SK-N-SH treated with all-trans-retinoic acid at 6 μM for 48 hours (cell line): ENCODE measurements at regions not wholly inside any gene's neighbourhood (a gene's known extent, or its start where the extent isn't known, plus 50 kb on each side); places are given as distances from the start of the nearest gene placed in this dataset.

ENCODE experiments used
- ARNTL ChIP-seq: fragments of 450-650 bp; formaldehyde crosslinking; IDR thresholded peaks from 2 replicates; pipeline ENCODE4 v1.5.0; 2020; ENCODE audit warnings: low read depth, mild to moderate bottlenecking, moderate library complexity, borderline replicate concordance
- CSDC2 ChIP-seq: fragments of 250-450 bp; sonication (Bioruptor Pico); IDR thresholded peaks from 2 replicates; pipeline ENCODE4 v1.5.0; 2020; ENCODE audit warnings: mild to moderate bottlenecking, moderate library complexity
- CSRNP3 ChIP-seq: fragments of 250-450 bp; sonication (Bioruptor Pico); IDR thresholded peaks from 2 replicates; pipeline ENCODE4 v1.5.1; 2021; ENCODE audit warnings: mild to moderate bottlenecking, moderate library complexity
- ESRRG ChIP-seq: fragments of 250-450 bp; sonication (Bioruptor Pico); IDR thresholded peaks from 2 replicates; pipeline ENCODE4 v1.6.1; 2021; ENCODE audit warnings: mild to moderate bottlenecking
- ISL1 ChIP-seq: fragments of 250-450 bp; sonication (Bioruptor Pico); IDR thresholded peaks from 2 replicates; pipeline ENCODE4 v2.1.2; 2022; ENCODE audit warnings: mild to moderate bottlenecking, moderate library complexity
- RARB ChIP-seq: fragments of 250-450 bp; sonication (Bioruptor Pico); IDR thresholded peaks from 2 replicates; pipeline ENCODE4 v1.8.0; 2021; ENCODE audit warnings: mild to moderate bottlenecking, moderate library complexity
- SNAI2 ChIP-seq: fragments of 250-450 bp; sonication (Bioruptor Pico); IDR thresholded peaks from 2 replicates; pipeline ENCODE4 v1.5.0; 2020; ENCODE audit warnings: mild to moderate bottlenecking, moderate library complexity
- TCF4 ChIP-seq: fragments of 250-450 bp; sonication (Bioruptor Pico); IDR thresholded peaks from 2 replicates; pipeline ENCODE4 v1.8.0; 2021; ENCODE audit warnings: mild to moderate bottlenecking, moderate library complexity, borderline replicate concordance
- ZC3H10 ChIP-seq: fragments of 250-450 bp; sonication (Bioruptor Pico); IDR thresholded peaks from 2 replicates; pipeline ENCODE4 v1.5.1; 2021; ENCODE audit warnings: mild to moderate bottlenecking, moderate library complexity
- ZFP3 ChIP-seq: fragments of 250-450 bp; sonication (Bioruptor Pico); IDR thresholded peaks from 2 replicates; pipeline ENCODE4 v1.5.0; 2020; ENCODE audit warnings: mild to moderate bottlenecking, moderate library complexity
- ZFP30 ChIP-seq: fragments of 450-650 bp; formaldehyde crosslinking; IDR thresholded peaks from 2 replicates; pipeline ENCODE4 v1.5.0; 2022; ENCODE audit warnings: mild to moderate bottlenecking, moderate library complexity
- TF ChIP-seq, protein P1 (sequence below): fragments of 250-450 bp; sonication (Bioruptor Pico); IDR thresholded peaks from 2 replicates; pipeline ENCODE4 v1.5.0; 2020; ENCODE audit warnings: mild to moderate bottlenecking, moderate library complexity
- TF ChIP-seq, protein P2 (sequence below): fragments of 250-450 bp; sonication (Bioruptor Pico); IDR thresholded peaks from 2 replicates; pipeline ENCODE4 v1.5.1; 2020; ENCODE audit warnings: low read depth, mild to moderate bottlenecking, moderate library complexity

DNA sequence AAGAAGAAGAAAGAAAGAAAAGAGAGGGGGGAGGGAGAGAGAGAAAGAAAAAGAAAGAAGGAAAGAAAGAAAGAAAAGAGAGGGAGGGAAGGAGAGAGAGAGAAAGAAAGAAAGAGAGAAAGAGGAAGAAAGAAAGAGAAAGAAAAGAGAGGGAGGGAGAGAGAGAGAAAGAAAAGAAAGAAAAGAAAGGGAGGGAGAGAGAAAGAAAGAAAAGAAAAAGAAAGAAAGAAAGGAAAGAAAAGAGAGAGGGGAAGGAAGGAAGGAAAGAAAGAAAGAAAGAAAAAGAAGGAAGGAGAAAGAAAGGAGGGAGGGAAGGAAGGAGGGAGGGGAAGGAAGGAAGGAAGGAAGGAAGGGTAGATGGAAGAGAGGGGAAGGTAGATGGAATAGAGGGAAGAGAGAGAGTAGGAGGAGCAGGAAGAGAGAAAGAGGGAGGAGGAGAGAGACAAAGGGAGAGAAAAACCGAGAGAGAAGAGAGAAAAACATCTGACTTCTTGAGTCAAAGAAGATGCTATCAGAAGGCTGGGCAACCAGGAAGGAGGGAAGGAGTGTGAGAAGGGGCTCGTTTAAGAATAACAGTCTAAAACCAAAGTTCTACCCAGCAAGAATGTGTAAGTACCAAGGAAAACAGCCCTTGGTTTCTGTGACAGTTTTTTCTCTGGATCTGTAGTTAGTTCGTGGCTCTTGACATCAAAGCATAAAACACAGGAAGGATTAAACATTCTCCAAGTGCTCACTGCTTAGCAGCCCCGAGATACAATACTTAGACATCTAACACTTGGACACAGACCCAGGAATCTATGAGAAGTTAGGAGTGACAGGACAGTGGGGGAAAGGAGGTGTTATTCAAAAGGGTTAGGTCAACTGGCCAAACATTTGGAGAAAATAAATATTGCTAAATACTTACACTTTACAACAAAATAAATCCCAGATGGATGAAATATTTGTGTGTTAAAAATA, 131.9 kb upstream of the STMND1 start:
- TF ChIP-seq CSDC2 (CRISPR knock-in tag) = no peak
- no peak for TF ChIP-seq ARNTL (CRISPR knock-in tag)
- TF ChIP-seq ZFP3 (CRISPR knock-in tag) = no peak
- TF ChIP-seq, protein P1, sequence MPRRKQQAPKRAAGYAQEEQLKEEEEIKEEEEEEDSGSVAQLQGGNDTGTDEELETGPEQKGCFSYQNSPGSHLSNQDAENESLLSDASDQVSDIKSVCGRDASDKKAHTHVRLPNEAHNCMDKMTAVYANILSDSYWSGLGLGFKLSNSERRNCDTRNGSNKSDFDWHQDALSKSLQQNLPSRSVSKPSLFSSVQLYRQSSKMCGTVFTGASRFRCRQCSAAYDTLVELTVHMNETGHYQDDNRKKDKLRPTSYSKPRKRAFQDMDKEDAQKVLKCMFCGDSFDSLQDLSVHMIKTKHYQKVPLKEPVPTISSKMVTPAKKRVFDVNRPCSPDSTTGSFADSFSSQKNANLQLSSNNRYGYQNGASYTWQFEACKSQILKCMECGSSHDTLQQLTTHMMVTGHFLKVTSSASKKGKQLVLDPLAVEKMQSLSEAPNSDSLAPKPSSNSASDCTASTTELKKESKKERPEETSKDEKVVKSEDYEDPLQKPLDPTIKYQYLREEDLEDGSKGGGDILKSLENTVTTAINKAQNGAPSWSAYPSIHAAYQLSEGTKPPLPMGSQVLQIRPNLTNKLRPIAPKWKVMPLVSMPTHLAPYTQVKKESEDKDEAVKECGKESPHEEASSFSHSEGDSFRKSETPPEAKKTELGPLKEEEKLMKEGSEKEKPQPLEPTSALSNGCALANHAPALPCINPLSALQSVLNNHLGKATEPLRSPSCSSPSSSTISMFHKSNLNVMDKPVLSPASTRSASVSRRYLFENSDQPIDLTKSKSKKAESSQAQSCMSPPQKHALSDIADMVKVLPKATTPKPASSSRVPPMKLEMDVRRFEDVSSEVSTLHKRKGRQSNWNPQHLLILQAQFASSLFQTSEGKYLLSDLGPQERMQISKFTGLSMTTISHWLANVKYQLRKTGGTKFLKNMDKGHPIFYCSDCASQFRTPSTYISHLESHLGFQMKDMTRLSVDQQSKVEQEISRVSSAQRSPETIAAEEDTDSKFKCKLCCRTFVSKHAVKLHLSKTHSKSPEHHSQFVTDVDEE (CRISPR knock-in tag) = no peak
- TF ChIP-seq ISL1 (CRISPR knock-in tag) = no peak
- no peak for TF ChIP-seq ZC3H10
- TF ChIP-seq RARB = no peak
- TF ChIP-seq ESRRG (CRISPR knock-in tag) = no peak
- TF ChIP-seq TCF4 (CRISPR knock-in tag) = no peak
- no peak for TF ChIP-seq CSRNP3 (CRISPR knock-in tag)
- TF ChIP-seq, protein P2, sequence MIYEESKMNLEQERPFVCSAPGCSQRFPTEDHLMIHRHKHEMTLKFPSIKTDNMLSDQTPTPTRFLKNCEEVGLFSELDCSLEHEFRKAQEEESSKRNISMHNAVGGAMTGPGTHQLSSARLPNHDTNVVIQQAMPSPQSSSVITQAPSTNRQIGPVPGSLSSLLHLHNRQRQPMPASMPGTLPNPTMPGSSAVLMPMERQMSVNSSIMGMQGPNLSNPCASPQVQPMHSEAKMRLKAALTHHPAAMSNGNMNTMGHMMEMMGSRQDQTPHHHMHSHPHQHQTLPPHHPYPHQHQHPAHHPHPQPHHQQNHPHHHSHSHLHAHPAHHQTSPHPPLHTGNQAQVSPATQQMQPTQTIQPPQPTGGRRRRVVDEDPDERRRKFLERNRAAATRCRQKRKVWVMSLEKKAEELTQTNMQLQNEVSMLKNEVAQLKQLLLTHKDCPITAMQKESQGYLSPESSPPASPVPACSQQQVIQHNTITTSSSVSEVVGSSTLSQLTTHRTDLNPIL = no peak
- no peak for TF ChIP-seq SNAI2
- no peak for TF ChIP-seq ZFP30 (CRISPR knock-in tag)
